Epithelial cell of proximal tubule (primary cell): ENCODE measurements at regions not wholly inside any gene's neighbourhood (a gene's known extent, or its start where the extent isn't known, plus 50 kb on each side); places are given as distances from the start of the nearest gene placed in this dataset.

Source experiments
- DNase-seq: peaks from one replicate; pipeline ENCODE4 v3.0.0-alpha.2; 2011; ENCODE audit warnings: low read depth
- H3K4me3 ChIP-seq: 2 replicates; pipeline ENCODE4 v1.5.1; 2011; ENCODE audit warnings: low read depth, mild to moderate bottlenecking, low read length
- TF ChIP-seq, protein P1 (sequence below): conservative IDR thresholded peaks from 2 replicates; pipeline ENCODE4 v1.5.1; 2012; ENCODE audit warnings: low read depth, mild to moderate bottlenecking, low read length

DNA sequence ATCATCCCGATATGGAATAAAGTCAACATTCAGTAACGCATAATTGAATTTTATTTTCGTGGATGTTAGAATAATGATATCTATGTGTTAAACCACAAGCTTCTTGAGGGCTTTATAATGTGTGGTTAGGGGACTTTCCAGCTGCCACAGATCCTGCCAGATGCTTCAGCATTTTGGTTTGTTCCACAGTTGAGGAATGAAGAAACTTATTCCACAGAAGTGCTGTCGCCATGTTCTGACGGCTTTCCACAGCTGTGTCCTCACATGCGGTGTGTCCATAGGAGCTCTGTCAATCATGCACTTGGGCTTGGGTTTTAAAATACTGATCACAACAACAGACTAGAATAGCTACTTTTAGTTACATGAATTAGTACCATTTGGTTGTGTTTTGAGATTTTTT is 411.9 kb downstream of the TRIML1 start:
- no peak for DNase-seq
- no peak overlapping the region for H3K4me3 ChIP-seq
- TF ChIP-seq, protein P1, sequence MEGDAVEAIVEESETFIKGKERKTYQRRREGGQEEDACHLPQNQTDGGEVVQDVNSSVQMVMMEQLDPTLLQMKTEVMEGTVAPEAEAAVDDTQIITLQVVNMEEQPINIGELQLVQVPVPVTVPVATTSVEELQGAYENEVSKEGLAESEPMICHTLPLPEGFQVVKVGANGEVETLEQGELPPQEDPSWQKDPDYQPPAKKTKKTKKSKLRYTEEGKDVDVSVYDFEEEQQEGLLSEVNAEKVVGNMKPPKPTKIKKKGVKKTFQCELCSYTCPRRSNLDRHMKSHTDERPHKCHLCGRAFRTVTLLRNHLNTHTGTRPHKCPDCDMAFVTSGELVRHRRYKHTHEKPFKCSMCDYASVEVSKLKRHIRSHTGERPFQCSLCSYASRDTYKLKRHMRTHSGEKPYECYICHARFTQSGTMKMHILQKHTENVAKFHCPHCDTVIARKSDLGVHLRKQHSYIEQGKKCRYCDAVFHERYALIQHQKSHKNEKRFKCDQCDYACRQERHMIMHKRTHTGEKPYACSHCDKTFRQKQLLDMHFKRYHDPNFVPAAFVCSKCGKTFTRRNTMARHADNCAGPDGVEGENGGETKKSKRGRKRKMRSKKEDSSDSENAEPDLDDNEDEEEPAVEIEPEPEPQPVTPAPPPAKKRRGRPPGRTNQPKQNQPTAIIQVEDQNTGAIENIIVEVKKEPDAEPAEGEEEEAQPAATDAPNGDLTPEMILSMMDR: no peak

DNA sequence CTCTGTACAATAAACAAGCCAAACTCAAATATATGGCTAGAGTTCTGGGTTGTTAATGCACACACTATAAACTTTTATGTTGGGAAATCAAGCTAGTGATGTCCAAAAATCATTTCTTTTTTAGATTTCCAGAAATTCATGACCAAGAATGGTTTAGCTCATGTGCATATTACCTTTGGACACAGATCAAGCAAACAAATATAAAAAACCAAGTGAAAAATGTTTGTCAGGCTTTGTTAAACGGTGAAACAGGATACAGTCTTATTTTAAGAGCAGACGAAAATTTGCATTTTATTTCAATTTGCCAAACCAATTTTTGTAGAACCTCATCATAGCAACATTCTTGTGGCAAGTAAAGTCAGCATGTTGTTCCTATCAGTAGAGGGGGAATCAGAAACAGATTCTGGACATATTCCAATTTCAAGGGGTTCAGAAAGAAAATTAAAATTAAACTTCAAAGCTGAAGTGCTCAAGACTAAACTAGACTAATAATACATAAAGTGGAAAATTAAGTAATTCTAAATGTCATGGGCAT is 413.6 kb downstream of the TRIML1 start:
- TF ChIP-seq, protein P1: no peak
- DNase-seq: no peak
- H3K4me3 ChIP-seq: no peak overlapping the region

DNA sequence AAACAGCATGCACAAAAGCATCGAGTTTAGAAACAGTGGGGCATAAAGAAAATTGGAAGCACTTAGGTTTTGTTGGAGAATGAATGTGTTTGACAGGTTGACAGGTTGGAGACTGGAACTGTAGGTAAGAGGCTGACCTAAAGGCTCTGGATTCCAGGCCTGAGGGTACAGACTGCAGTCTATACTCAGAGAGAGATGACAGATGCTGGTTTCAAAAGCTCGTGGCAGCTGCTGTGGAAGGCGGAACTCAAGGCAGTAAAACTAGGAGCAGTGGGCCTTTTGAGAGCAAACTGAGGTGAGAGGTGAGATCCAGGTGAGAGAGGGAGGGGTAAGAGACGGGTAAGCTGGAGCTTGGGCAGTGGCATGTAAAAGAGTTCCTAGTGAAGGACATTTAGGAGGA is 415.2 kb downstream of the TRIML1 start:
- TF ChIP-seq, protein P1: no peak
- DNase-seq: no peak
- H3K4me3 ChIP-seq: no peak overlapping the region

DNA sequence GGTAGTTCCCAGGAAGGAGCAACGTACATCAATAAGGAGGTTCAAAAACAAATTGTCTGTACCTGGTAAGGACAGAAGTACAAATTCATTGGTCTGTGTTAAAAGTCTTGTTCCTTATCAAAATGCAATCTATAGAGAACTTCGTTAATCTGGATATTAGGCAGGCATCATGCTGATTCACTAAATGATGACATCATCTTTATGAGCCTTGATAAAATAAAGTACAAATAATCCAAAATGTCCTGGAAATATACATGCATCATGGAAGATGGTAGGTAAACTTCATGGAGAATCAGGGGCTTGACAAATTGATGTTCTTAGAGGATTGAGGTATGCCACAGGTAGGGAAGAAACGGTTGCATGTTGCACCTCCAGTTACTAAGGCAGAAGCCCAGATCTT is 433.9 kb downstream of the TRIML1 start:
- H3K4me3 ChIP-seq: no peak overlapping the region
- no peak for DNase-seq
- TF ChIP-seq, protein P1: no peak

DNA sequence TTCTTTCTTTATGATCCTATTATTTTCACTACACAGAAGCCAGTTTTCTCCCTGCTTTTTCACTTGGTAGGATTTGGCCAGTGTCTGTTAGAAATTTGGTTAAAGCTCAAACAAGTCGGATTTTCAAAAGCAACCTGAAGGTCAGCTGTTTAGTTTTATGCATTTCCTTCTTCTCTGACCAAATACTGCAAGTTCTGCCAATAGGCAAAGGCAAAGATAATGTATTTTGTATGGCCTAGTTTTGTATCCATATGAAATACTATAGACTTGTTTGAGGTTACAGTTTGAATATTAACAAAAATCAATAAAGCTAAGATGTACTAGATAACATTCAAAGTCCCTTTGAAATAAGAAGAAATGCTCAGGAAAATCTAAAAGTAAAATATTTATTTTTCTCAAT is 439.4 kb downstream of the TRIML1 start:
- DNase-seq: no peak
- TF ChIP-seq, protein P1: no peak
- H3K4me3 ChIP-seq: no peak overlapping the region

DNA sequence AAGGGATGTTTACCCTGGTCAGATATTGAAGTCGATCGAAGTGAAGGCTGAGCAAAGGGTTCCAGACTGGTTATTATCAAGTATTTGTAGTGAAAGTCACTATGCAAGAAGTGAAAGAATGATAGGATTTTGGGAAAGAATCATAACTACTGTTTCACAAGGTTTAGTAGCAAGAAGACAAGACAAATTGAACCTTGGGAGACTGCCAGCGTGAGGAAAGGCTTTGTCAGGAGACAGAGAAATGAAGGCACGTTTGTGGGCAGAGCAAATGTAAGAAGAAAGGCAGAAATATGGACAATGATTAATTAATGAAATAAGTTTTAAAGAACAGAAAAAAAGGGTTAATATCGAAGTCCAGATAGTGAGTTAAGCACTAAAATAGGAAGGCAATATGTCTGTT is 456.8 kb downstream of the TRIML1 start:
- TF ChIP-seq, protein P1: no peak
- no peak overlapping the region for H3K4me3 ChIP-seq
- no peak for DNase-seq

GRCh38 chr4:188603646-188604045 is 464.4 kb downstream of the TRIML1 start:
- TF ChIP-seq, protein P1: no peak
- H3K4me3 ChIP-seq: no peak overlapping the region
- peak; percentile 32 for DNase-seq
